CD8-positive, alpha-beta memory T cell (primary cell): ENCODE measurements at regions not wholly inside any gene's neighbourhood (a gene's known extent, or its start where the extent isn't known, plus 50 kb on each side); places are given as distances from the start of the nearest gene placed in this dataset.

Experiments
- CTCF ChIA-PET: fragments of 350-600 bp; sonication (Branson Sonifier 250); formaldehyde crosslinking; loops from one replicate; lab custom pipeline; 2021; ENCODE audit warnings: antibody characterized with exemption; lab: Charles Lee
- POLR2A ChIA-PET: fragments of 350-600 bp; sonication (Branson Sonifier 250); formaldehyde crosslinking; loops from one replicate; lab custom pipeline; 2021; ENCODE audit warnings: antibody characterized with exemption; lab: Charles Lee
- DNase-seq, 5 donors: peaks; one replicate each; pipeline versions ENCODE4 v3.0.0 to v3.0.0-alpha.2; 2020 to 2022; ENCODE audit warnings: mixed read lengths in 1 of 5
- H3K27ac ChIP-seq: one replicate; pipeline ENCODE4 v1.7.0; 2013; ENCODE audit warnings: low read depth, mild to moderate bottlenecking, low read length, moderate library complexity
- H3K27me3 ChIP-seq: 2 replicates; pipeline ENCODE4 v1.7.0; 2013; ENCODE audit warnings: low read length, mild to moderate bottlenecking; ENCODE audit not compliant: insufficient read depth, poor library complexity, severe bottlenecking
- H3K36me3 ChIP-seq: 2 replicates; pipeline ENCODE4 v1.7.0; 2013; ENCODE audit warnings: mild to moderate bottlenecking, low read length, moderate library complexity; ENCODE audit not compliant: insufficient read depth
- H3K4me1 ChIP-seq: 2 replicates; pipeline ENCODE4 v1.7.0; 2013; ENCODE audit warnings: mild to moderate bottlenecking, low read length, moderate library complexity; ENCODE audit not compliant: insufficient read depth
- H3K4me3 ChIP-seq: 2 replicates; pipeline ENCODE4 v1.7.0; 2013; ENCODE audit warnings: mild to moderate bottlenecking, low read length
- H3K9me3 ChIP-seq: 2 replicates; pipeline ENCODE4 v1.7.0; 2013; ENCODE audit warnings: mild to moderate bottlenecking, low read length
- H3K27ac Mint-ChIP-seq, 8 donors: one replicate each; pipeline ENCODE4 v1.8.0; 2020 to 2021; ENCODE audit warnings: mixed read lengths in 8 of 8, mild to moderate bottlenecking in 6 of 8, inconsistent platforms in 3 of 8, moderate library complexity in 3 of 8
- H3K27me3 Mint-ChIP-seq, 2 donors: one replicate each; pipeline ENCODE4 v1.8.0; 2020 to 2021; ENCODE audit warnings: mixed read lengths in 2 of 2, mild to moderate bottlenecking in 1 of 2, moderate library complexity in 1 of 2
- H3K36me3 Mint-ChIP-seq, 3 donors: one replicate each; pipeline ENCODE4 v1.8.0; 2020 to 2021; ENCODE audit warnings: mixed read lengths in 3 of 3, inconsistent platforms in 1 of 3, mild to moderate bottlenecking in 1 of 3
- H3K4me1 Mint-ChIP-seq, 3 donors: one replicate each; pipeline ENCODE4 v1.8.0; 2020 to 2021; ENCODE audit warnings: mixed read lengths in 3 of 3, inconsistent platforms in 1 of 3, mild to moderate bottlenecking in 1 of 3
- H3K4me3 Mint-ChIP-seq, 7 donors: one replicate each; pipeline ENCODE4 v1.8.0; 2020 to 2021; ENCODE audit warnings: mixed read lengths in 7 of 7, mild to moderate bottlenecking in 6 of 7, moderate library complexity in 4 of 7, inconsistent platforms in 2 of 7
- H3K9me3 Mint-ChIP-seq, 5 donors: one replicate each; pipeline ENCODE4 v1.8.0; 2020 to 2022; ENCODE audit warnings: mixed read lengths in 5 of 5, mild to moderate bottlenecking in 3 of 5, moderate library complexity in 2 of 5, inconsistent platforms in 1 of 5

GRCh38 chr2:217740178-217740577 lies 262.6 kb downstream of the TNS1 start:
- Mint-ChIP-seq H3K27ac (peak overlapping the region in 1 of 8 donors; percentile 77), H3K4me3 (no peak overlapping the region), H3K36me3 (no peaks in the 10 kb centered on the region), H3K9me3 (no peaks in the 10 kb centered on the region), H3K4me1 (peaks cover 4 to 5% (median 4%) of the 10 kb centered on the region in 3 donors), H3K27me3 (peaks cover 0 to 5% of the 10 kb centered on the region in 2 donors)
- Histone ChIP-seq H3K27ac (no peak overlapping the region), H3K27me3 (no peaks in the 10 kb centered on the region), H3K36me3 (no peaks in the 10 kb centered on the region), H3K4me1 (no peaks in the 10 kb centered on the region), H3K9me3 (no peaks in the 10 kb centered on the region), H3K4me3 (no peak overlapping the region)
- ChIA-PET POLR2A (no interaction called here), CTCF (interaction anchor here (1.6 to 2.0 kb wide), 2 partner anchors 11 to 16 kb away, joined by 3 to 5 read pairs; no protein-coding TSS in a partner anchor)
- DNase-seq, result no peak

GRCh38 chr2:217739741-217740140 lies 263.1 kb downstream of the TNS1 start:
- Mint-ChIP-seq H3K27ac (peak overlapping the region in 1 of 8 donors; percentile 4), H3K4me3 (no peak overlapping the region), H3K36me3 (no peaks in the 10 kb centered on the region), H3K9me3 (no peaks in the 10 kb centered on the region), H3K4me1 (peaks cover 5 to 9% (median 7%) of the 10 kb centered on the region in 3 donors), H3K27me3 (peaks cover 0 to 5% of the 10 kb centered on the region in 2 donors)
- Histone ChIP-seq H3K9me3 (no peaks in the 10 kb centered on the region), H3K4me3 (no peak overlapping the region), H3K36me3 (no peaks in the 10 kb centered on the region), H3K27ac (no peak overlapping the region), H3K4me1 (no peaks in the 10 kb centered on the region), H3K27me3 (no peaks in the 10 kb centered on the region)
- ChIA-PET CTCF (interaction anchor here (1.6 to 2.0 kb wide), 2 partner anchors 11 to 17 kb away, joined by 3 to 5 read pairs; no protein-coding TSS in a partner anchor), POLR2A (no interaction called here)
- DNase-seq, result no peak

GRCh38 chr2:217738061-217738460 lies 264.7 kb downstream of the TNS1 start:
- no peaks in the 10 kb centered on the region for H3K9me3 Mint-ChIP-seq
- Histone ChIP-seq H3K27me3 (no peaks in the 10 kb centered on the region), H3K27ac (no peak overlapping the region), H3K9me3 (no peaks in the 10 kb centered on the region), H3K4me1 (no peaks in the 10 kb centered on the region), H3K4me3 (no peak overlapping the region), H3K36me3 (no peaks in the 10 kb centered on the region)
- ChIA-PET CTCF (no interaction called here), POLR2A (no interaction called here)
- no peak overlapping the region for H3K4me3 Mint-ChIP-seq
- no peaks in the 10 kb centered on the region for H3K36me3 Mint-ChIP-seq
- DNase-seq, result no peak
- no peak overlapping the region for H3K27ac Mint-ChIP-seq
- peaks cover 5 to 19% (median 7%) of the 10 kb centered on the region in 3 donors for H3K4me1 Mint-ChIP-seq
- peaks cover 3 to 8% of the 10 kb centered on the region in 2 donors for H3K27me3 Mint-ChIP-seq

- ChIA-PET POLR2A (no interaction called here), CTCF (interaction anchor here (0.7 to 1.4 kb wide), 2 partner anchors 13 to 24 kb away, joined by 3 read pairs; no protein-coding TSS in a partner anchor)
- H3K27ac ChIP-seq, result no peak overlapping the region
- no peak overlapping the region for H3K4me3 ChIP-seq
- H3K4me1 Mint-ChIP-seq, result peaks cover 5 to 19% (median 7%) of the 10 kb centered on the region in 3 donors
- H3K36me3 ChIP-seq, result no peaks in the 10 kb centered on the region
- H3K27me3 Mint-ChIP-seq, result peaks cover 3 to 7% of the 10 kb centered on the region in 2 donors
- H3K9me3 ChIP-seq, result no peaks in the 10 kb centered on the region
- H3K4me1 ChIP-seq, result no peaks in the 10 kb centered on the region
- no peak overlapping the region for H3K4me3 Mint-ChIP-seq
- no peaks in the 10 kb centered on the region for H3K36me3 Mint-ChIP-seq
- H3K27ac Mint-ChIP-seq, result peak overlapping the region in 1 of 8 donors; percentile 14
- no peaks in the 10 kb centered on the region for H3K27me3 ChIP-seq
- no peak for DNase-seq
- H3K9me3 Mint-ChIP-seq, result no peaks in the 10 kb centered on the region
Measured at GRCh38 chr2:217736776-217737550, 265.8 kb downstream of the TNS1 start.

- POLR2A ChIA-PET, result no interaction called here
- no peaks in the 10 kb centered on the region for H3K27me3 ChIP-seq
- CTCF ChIA-PET, result interaction anchor here (1.4 kb wide), 1 partner anchor 12 kb away, joined by 3 read pairs; no protein-coding TSS in a partner anchor
- no peaks in the 10 kb centered on the region for H3K36me3 ChIP-seq
- H3K27ac Mint-ChIP-seq, result no peak overlapping the region
- no peaks in the 10 kb centered on the region for H3K9me3 ChIP-seq
- no peaks in the 10 kb centered on the region for H3K36me3 Mint-ChIP-seq
- no peak for DNase-seq
- H3K4me1 ChIP-seq, result no peaks in the 10 kb centered on the region
- no peaks in the 10 kb centered on the region for H3K9me3 Mint-ChIP-seq
- no peak overlapping the region for H3K4me3 Mint-ChIP-seq
- H3K4me1 Mint-ChIP-seq, result peaks cover 5 to 19% (median 7%) of the 10 kb centered on the region in 3 donors
- H3K27me3 Mint-ChIP-seq, result peaks cover 3 to 7% of the 10 kb centered on the region in 2 donors
- H3K27ac ChIP-seq, result no peak overlapping the region
- no peak overlapping the region for H3K4me3 ChIP-seq
Measured at GRCh38 chr2:217735899-217736298, 266.9 kb downstream of the TNS1 start.

GRCh38 chr2:217735034-217735433 lies 267.8 kb downstream of the TNS1 start:
- H3K27me3 ChIP-seq, result no peaks in the 10 kb centered on the region
- H3K36me3 ChIP-seq, result no peaks in the 10 kb centered on the region
- H3K9me3 Mint-ChIP-seq, result no peaks in the 10 kb centered on the region
- H3K4me3 ChIP-seq, result no peak overlapping the region
- DNase-seq, result no peak
- H3K4me3 Mint-ChIP-seq, result no peak overlapping the region
- CTCF ChIA-PET, result interaction anchor here (1.4 kb wide), 1 partner anchor 12 kb away, joined by 3 read pairs; no protein-coding TSS in a partner anchor
- H3K9me3 ChIP-seq, result no peaks in the 10 kb centered on the region
- peaks cover 5 to 19% (median 7%) of the 10 kb centered on the region in 3 donors for H3K4me1 Mint-ChIP-seq
- H3K27ac ChIP-seq, result no peak overlapping the region
- POLR2A ChIA-PET, result no interaction called here
- no peaks in the 10 kb centered on the region for H3K4me1 ChIP-seq
- H3K36me3 Mint-ChIP-seq, result no peaks in the 10 kb centered on the region
- H3K27ac Mint-ChIP-seq, result no peak overlapping the region
- peaks cover 3 to 7% of the 10 kb centered on the region in 2 donors for H3K27me3 Mint-ChIP-seq

- no peaks in the 10 kb centered on the region for H3K36me3 Mint-ChIP-seq
- DNase-seq, result no peak
- H3K4me3 Mint-ChIP-seq, result no peak overlapping the region
- peak overlapping the region in 1 of 8 donors; percentile 37 for H3K27ac Mint-ChIP-seq
- CTCF ChIA-PET, result interaction anchor here (1.2 kb wide), 1 partner anchor 1051 kb away, joined by 3 read pairs; no protein-coding TSS in a partner anchor
- H3K9me3 ChIP-seq, result no peaks in the 10 kb centered on the region
- H3K27ac ChIP-seq, result no peak overlapping the region
- no peaks in the 10 kb centered on the region for H3K9me3 Mint-ChIP-seq
- H3K27me3 ChIP-seq, result no peaks in the 10 kb centered on the region
- H3K36me3 ChIP-seq, result no peaks in the 10 kb centered on the region
- H3K4me1 Mint-ChIP-seq, result peaks cover 5 to 19% (median 7%) of the 10 kb centered on the region in 3 donors
- no peaks in the 10 kb centered on the region for H3K4me1 ChIP-seq
- POLR2A ChIA-PET, result no interaction called here
- peaks cover 3 to 7% of the 10 kb centered on the region in 2 donors for H3K27me3 Mint-ChIP-seq
- H3K4me3 ChIP-seq, result no peak overlapping the region
Measured at GRCh38 chr2:217733461-217733860, 269.3 kb downstream of the TNS1 start.

- H3K27ac Mint-ChIP-seq, result peak overlapping the region in 1 of 8 donors; percentile 43
- Histone ChIP-seq H3K27me3 (no peaks in the 10 kb centered on the region), H3K27ac (no peak overlapping the region), H3K9me3 (no peaks in the 10 kb centered on the region), H3K4me1 (no peaks in the 10 kb centered on the region), H3K4me3 (no peak overlapping the region), H3K36me3 (no peaks in the 10 kb centered on the region)
- no peak overlapping the region for H3K4me3 Mint-ChIP-seq
- no peak for DNase-seq
- CTCF ChIA-PET, result interaction anchor here (1.2 kb wide), 1 partner anchor 1050 kb away, joined by 3 read pairs; no protein-coding TSS in a partner anchor
- H3K9me3 Mint-ChIP-seq, result no peaks in the 10 kb centered on the region
- H3K4me1 Mint-ChIP-seq, result peaks cover 5 to 19% (median 7%) of the 10 kb centered on the region in 3 donors
- H3K36me3 Mint-ChIP-seq, result no peaks in the 10 kb centered on the region
- peaks cover 3 to 6% of the 10 kb centered on the region in 2 donors for H3K27me3 Mint-ChIP-seq
- POLR2A ChIA-PET, result no interaction called here
Measured at GRCh38 chr2:217732992-217733391, 269.8 kb downstream of the TNS1 start.
